NCI-H524 (cell line): ENCODE measurements at regions not wholly inside any gene's neighbourhood (a gene's known extent, or its start where the extent isn't known, plus 50 kb on each side); places are given as distances from the start of the nearest gene placed in this dataset.

ENCODE experiments used
- DNase-seq, 2 experiments: peaks; one replicate each; lab custom pipeline; 2025; lab: John Stamatoyannopoulos, UW

DNA sequence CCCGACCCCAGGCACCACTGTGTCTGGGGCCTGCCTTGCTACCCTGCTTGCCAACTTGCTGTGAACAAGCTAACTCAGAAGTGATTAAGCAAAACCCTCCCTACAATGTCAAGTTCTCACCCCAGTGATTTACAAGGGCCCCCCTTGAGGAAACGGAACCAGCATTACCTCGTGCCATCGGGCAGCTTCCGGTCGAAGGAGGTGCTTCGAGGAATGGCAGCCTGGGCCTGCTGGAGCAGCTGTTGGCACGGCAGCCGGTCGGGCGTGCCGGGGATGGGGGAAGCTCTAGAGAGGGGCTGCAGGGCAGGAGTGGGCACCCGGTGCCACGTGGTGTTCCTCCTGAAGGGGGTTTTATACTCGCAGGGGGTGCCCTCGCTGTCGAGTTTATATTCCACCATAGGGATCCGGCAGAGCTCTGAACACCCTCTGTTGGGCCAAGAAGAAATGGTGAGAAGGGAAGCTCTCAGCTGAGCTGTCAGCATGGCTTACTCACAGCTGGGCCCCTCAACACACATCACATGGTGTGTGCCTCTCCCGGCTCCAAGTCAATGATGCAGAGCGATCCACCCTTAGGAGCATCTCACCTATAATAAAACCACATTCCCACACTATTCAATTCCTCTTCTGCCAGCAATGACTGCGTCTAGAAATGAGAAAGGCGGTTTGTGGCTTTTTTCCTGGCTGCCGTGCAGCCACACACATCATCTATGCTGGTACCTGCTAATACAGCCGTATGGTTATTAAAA, 184.4 kb downstream of the SIPA1L2 start:
- no peak for DNase-seq

DNA sequence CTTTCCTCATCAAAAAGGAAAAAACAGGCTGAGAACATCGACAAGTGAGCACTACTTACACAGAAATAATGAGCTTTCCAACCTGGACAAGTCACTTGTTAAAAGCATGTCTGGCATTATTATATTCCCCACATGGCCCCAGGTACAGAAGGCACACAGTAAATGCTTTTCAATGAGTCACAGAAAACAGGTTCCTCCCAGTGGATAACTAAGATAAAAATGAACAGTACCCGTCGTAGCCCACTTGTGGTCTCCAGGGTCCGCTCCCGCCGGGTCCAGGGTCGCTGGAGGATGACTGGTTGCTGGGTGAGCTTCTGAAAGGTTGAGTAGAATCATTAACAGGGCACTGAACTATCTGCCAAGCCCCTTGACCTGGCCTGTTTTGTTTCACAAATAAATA, 186.6 kb downstream of the SIPA1L2 start:
- no peak for DNase-seq

DNA sequence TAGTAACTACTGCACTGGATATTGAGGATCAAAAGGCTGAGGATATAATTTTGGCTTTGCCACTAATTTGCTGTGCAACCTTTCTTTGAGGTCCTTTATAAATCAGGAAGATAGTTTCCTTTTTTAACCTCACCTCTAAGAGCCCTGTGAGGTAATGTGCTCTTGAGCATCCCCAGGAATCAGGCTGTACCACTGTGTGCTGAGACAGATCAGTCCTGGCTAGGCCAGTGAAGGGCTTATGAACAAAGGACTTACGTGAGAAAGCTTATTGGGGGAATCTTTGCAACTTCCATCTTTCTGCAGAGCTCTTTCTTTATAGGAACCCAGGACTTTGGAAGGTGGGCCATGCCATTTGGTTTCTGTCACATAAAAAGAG, 188.9 kb downstream of the SIPA1L2 start:
- no peak for DNase-seq

DNA sequence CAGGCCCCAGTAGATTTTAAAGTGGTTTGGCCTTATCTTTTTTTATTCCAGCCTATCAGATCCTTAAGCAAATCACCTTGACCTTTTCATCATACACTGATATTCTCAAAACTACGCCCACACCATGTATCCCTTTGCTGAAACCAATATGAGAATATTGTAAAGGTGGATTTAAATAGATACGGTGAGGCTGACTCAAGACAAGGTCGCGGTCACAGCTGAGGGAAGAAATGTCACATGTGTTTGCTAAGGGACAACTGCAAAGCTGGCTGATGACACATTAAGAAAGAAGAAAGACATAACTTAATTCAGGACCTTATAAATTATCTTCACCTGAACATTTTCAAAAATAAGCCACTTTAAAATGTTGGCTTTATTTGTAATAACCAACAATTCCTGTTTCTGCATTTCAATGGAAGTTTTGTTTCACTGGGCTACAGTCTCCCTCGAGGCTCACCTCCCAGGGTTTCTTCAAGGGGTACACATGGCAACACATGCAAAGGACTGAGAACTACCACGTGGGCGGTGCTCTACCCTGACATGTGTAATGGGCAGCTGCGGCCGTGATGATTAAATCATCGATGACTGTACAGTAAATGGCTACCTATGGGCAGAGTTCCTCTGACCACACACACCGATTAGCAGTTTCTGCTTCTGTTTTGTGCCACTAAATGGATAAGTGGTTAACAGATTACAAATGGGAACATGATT, 189.5 kb downstream of the SIPA1L2 start:
- DNase-seq, result no peak

DNA sequence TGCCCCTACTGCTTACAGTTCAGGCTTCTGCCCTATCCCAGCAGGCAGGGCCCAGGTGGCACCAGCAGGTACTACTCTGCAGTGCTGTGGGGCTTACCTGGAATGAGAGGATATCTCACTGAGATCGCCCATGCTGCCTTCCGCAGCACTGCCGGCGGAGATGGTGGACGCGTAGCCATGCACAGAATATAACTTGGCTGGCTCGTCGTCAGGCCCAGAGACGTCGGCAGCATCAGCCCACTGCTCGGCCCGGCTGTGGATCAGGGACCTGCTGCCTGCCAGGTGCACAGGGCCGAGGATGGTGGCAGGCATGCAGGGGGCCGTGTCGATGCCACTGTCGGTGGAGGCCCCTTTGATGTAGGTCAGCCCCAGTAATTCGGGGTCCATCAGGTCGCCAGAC, 190.9 kb downstream of the SIPA1L2 start:
- DNase-seq, result no peak

DNA sequence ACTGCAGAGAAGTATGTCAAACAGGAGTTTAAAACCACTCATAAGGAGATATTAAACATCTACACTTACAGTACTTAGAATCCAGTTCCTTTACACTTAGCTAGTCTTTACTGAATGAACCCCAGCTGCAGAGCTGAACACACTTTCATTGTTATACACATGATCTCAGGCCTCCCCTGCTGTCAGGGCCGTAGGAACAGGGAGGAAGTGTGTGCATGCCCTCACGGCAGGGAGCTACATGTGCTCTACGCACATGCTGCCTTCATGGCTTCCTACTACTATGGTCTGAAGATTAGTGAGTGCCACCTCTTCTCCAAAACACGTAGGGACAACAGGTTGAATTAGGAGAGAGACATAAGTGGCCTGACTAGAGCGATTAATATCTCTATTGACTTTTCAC, 191.5 kb downstream of the SIPA1L2 start:
- no peak for DNase-seq

DNA sequence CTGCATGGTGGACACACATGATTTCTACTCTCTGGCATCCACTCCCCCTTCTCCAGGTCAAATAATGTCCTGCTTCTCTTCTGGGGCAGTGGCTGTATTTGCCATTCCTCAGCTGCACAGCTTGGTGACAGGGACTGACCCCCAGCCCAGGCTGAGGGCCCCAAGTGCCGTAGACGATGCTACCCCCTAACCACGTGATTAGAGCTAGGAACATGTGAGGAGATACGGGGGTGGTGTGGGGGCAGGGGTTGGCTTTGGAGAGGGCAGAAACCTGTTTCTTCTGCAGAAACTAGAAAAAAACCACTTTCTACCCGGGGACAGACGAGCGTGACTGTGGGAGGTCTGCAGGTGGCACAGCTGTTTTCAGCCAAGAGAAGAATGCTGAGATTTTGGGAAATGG, 192.4 kb downstream of the SIPA1L2 start:
- no peak for DNase-seq

DNA sequence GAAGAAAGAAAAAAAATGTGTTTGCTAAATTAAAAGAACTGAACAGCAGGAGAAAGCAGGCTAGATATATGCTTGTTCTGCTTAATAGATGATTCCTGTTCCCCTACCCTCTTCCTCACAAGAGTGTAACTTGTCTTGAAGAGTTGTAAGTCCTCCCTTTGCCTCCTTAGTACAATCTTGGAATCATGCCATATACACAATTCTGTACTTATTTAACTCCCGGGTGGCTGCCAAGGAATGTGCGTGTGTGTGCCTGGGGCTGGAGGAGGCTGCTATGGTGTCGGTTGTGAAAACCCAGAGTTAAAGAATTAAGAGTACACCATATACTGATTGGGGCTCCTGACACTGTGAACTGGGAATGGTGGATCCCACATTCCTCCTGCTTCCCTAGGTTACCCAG, 194.2 kb downstream of the SIPA1L2 start:
- DNase-seq, result no peak

DNA sequence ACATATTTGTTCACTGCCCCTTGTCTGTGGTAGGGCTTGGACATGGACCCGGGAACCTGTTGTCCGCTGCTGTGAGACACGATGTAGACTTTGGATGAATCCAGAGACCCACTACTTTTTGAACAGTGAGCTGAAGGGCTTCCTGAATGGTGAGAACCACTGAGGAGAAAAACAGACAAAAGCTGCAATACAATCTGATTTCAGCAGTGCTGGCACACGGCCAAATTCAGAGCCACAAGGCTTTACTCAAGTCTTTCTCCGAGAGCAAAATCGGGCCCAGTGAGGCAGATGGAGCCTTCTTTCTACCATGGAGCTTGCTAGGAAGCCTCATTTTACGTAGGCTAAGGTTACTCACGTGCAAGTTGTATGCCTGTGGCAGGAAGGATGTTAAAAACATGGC, 197.6 kb downstream of the SIPA1L2 start:
- no peak for DNase-seq

DNA sequence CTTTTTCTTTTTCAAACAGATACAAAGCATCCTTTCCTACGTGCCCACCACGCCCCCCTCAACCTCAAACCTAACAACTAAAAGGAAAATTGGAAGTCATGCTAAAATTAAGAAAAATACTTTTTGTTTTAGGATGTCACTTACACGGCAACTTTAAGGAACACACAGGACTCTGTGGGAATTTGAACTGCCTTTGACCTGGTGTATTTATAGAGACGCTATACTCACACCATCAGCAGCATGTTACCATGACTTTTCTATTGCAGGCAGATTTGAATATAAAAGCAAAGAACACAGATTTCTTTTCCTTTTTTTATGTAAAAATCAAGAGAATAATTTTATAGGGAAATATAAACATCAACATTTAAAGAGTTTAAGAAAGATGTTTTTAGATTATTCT, 198.2 kb downstream of the SIPA1L2 start:
- no peak for DNase-seq

DNA sequence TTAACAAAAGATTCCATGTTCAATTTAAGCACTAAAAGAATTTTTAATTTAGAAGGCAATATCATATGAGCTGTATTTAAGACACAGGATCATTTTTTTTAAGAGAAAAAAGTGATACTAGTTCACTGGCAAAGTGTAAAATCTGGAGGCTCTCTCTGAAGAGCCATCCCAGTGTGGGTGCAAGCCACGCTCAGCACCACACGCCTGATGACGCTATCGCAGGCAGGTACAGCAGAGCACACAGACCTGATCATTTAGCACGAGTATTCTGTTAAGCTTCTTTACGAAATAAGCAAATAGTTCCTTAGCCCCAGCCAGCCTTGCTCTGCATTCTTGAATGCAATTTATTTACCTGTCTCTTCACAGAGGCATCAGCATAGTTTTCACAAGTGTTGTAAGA, 198.6 kb downstream of the SIPA1L2 start:
- DNase-seq, result no peak

DNA sequence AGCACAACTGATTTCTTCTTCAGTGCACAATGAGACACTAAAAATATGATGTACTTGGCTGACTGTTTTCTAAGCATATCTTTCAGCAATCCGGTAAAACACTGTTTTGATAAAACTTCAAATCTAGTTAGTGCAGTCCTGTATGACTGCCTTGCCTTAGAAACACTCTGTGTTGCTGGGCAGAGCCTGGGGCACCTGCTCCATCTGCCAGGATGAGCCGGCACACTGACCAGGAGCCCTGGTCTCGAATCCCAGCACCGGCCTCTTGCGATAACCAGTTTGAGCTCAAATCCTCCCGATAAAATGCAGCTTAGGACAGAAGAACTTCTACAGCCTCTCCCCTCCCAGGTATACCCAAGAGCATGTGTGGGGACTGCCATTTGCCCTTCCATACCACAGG, 199.5 kb downstream of the SIPA1L2 start:
- DNase-seq, result no peak

DNA sequence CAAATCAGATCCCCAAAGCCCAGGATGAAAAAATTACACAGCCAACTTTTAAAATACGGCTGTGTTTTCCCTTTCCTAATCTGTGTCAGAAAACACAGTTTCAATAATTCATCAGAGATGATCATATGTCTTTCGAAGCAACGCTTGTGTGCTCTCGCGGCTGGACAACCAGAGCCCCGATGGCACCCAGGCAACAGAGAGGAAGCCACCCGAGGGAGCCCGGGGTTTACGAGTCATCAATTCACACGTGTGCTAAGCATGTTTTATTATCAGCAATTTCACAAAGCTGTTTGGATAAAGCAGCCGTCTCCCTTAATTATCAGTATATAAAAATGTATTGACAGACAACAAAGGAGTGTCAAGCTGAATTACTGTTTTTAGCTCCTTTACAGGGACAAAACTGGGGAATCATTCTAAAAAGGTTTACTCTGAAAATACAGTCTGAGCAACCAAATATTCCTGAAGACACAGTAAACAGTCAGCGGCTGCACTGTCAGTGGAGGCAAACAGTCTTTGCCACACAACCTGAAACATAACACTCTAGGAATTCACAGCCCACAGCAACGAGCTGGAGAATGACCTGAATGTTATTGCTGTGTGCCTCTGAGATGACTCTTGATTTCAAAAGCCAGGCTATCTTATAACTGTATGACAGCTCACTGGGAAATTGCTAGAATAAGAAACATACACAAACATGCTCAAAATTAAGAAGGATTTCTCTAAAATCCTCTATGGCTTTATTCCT, 201.0 kb downstream of the SIPA1L2 start:
- DNase-seq, result no peak

DNA sequence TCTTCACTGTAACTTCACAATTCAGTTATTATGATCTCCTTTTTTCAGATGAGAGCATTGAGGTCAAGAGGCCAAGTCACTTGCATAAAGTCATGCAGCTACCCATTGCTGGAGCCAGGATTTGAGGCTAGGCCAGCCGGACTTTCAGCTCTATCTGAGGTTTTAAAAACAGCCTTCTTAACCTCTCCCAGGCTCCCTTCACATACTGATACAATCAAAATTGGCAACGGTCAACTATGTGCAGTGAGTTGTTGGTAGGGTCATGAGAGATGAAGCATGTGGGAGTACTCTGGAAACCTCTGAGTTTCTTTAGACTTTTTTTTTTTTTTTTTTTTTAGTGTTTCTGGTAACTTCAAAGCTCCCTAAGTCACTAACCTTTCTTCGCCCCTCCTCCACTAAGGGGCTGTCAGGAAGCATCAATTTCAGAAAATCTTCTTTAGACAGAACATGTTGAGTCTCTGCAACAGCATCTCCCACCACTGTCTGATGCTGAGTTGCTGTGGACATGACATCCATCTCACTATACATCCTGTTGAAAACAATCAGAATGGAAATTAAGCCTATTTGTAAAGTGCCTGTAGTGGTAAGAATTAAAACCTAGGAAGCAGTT, 201.8 kb downstream of the SIPA1L2 start:
- DNase-seq, result no peak

DNA sequence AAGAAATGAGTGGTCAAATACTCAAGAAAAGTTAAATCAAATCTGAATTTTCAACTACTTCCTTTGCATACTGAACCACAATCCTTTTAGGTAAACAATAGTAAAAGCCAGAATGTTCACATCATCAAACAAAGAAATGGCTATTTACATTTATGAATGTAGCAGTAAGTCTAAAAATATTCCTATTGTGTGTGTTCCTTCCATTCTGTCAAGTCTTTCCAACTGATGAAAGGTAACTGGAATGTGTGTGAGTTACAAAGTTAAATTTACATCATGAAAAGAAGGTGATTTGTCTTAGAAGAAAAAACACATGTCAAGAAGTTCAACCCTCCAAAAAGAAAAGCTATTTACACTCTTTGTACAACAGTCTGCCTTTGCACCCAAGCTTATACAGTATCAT, 203.1 kb downstream of the SIPA1L2 start:
- no peak for DNase-seq

DNA sequence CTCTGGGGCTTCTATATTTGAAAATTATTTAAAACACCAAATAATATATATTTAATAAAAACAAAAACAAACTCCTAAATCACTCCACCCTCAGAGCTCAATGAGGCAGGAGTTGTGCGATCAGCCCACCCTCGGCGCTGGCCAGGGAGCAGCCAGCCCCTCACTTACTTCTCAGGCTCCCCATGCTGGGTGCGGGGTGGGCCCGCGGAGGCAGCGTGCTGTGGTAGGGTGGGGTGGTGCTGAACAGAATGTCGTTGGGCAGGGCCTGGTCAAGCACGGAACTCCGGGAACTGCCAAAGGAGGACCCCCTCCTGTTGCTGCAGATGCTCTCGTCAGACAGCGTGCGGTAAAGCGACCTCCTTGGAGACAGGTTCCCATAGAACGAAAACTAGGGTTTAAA, 204.5 kb downstream of the SIPA1L2 start:
- no peak for DNase-seq

DNA sequence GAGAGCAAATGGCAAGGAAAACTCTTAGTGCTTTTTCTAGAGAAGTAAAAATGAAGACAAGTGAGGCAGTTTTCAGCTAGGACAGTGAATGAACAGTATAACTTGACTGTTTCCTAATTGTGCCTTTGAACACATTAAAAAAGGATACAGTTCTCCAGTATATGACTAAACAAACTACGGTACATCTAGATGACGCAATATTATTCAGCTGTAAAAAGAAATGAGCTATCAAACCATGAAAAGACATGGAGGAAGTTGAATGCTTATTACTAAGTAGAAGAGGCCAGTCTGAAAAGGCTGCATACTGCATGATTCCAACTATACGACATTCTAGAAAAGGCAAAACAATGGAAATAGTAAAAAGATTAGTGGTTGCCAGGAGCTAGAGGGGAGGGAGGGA, 206.3 kb downstream of the SIPA1L2 start:
- no peak for DNase-seq

DNA sequence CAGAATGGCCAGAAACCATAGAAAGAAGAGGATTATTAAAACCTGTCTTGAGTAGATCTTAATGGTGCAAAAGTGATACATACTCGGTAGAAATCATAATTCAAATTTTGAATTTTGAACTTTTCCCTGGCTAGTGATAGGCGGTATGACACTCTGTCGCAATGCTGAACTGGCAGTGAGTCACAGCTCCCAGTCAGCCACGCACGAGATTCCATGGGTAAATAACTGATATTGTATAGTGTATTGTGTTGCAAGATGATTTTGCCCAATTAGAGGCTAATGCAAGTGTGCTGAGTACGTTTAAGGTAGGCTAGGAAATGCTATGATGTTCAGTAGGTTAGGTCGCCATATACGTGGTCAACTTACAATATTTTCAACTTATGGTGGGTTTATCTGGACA, 207.0 kb downstream of the SIPA1L2 start:
- DNase-seq, result no peak

DNA sequence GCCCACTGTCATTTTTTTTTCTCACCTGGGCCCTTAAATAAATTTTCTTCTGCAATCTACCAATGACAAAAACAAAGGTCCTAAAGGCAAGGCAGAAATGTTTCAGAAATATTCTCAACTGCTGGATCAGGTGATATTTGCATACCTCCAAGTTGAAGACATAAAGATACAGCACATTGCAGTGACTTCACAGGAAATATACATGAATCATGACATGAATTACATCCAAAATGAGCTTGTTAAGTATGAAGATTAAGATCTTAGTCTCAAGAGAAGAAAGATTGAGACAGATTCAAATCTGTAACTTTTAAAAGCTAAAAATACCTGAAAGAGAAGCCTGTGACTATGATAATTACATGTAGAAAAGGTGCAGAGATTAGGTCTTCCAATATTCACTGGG, 207.8 kb downstream of the SIPA1L2 start:
- DNase-seq, result no peak

DNA sequence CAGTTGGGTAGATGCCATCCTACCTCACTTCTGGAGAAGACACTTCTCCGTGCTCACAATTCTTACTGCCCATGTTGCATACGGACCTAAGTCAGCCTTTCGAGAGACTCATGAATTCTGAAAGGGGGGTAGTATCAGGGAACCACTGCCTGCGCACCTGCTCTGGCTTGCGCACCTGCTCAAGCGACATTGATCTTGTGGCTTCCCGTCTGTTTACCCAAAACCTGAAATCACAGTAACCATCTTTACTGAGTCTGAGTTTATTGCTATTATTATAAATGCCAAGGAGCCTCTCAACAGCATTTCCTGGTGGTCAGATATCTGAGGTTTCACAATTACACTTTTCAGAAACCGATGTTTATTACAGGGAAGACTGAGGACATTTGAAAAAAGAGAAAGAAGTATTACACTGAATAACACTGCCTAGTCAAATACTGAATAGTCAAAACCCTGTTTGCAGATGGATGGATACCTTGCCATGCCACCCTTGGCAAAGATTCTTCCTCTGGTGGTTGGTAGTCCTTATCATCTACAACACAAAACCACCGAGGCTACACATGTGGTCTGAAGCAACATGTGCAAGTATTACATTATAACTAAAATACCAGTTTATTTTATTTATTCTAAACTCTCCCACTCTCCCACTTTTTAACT, 208.7 kb downstream of the SIPA1L2 start:
- no peak for DNase-seq

DNA sequence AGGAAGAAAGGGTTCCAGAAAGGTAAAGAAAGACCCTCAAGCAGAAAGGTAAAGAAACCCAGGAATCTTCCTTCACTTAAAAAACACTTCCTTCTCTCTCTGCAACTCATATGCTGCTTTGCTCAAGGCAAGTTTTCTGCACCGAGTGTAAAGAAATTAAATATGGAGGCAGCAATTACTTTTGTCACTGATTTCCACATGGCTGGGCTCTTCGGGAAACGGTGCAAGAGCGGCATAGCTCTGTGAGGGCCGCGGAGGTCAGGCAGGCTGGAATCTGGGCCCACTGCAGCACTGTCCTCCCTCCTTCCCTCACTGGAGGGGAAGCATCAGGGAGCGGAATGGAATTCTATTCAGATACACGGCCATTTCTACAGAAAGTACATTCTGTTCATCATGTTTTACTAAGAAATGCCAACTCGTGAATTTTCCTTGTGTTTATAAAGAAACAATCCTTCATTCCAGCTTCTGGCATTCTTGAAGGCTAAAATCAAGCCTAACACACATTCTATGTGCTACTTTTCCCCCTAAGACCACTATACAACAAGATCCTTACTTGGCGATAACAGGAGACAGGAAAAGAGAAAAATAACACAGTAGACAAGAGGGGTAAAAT, 212.2 kb downstream of the SIPA1L2 start:
- no peak for DNase-seq

DNA sequence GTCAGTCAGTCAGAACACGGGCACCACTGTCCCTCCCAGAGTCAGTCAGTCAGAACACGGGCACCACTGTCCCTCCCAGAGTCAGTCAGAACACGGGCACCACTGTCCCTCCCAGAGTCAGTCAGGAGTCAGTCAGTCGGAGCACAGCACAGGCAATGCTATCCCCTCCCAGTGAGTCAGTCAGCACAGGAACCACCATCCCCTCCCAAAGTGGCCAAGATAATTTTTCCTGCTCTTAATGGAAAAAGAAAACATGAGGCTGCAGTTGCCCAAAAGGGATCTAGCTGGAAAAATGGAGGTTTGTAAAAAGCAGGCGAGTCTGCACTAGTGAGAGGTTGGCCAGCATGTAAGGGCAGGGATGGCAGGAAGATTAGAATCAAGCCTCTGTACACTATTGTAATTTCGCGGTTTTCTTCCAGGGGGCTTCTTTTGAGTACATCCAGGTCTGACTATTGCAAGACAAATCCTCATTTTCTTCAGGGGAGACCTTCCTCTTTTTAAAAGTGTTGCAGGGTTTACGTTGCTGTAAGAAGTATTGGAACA, 213.8 kb downstream of the SIPA1L2 start:
- DNase-seq, result no peak
